MCF 10A (cell line): ENCODE measurements at regions not wholly inside any gene's neighbourhood (a gene's known extent, or its start where the extent isn't known, plus 50 kb on each side); places are given as distances from the start of the nearest gene placed in this dataset.

Experiments
- BruUV-seq: library from RNA; stranded (reverse); fragments of 400-500 nt; replicated peaks from 2 replicates; lab custom pipeline; 2021; lab: Mats Ljungman, UMichigan
- CTCF ChIA-PET: fragments of 300-600 bp; sonication (Branson Sonifier 250); formaldehyde crosslinking; extraction: SDS; loops from one replicate; lab custom pipeline; 2021; ENCODE audit warnings: antibody characterized with exemption, inconsistent platforms; lab: Yijun Ruan, JAX
- POLR2A ChIA-PET: fragments of 300-600, 350-650 bp; sonication (Branson Sonifier 250); formaldehyde crosslinking; extraction: SDS; loops from one replicate; lab custom pipeline; 2020; ENCODE audit warnings: antibody characterized with exemption, inconsistent platforms; lab: Yijun Ruan, JAX
- DNase-seq: peaks from one replicate; pipeline ENCODE4 v3.0.0-alpha.2; 2018; ENCODE audit not compliant: unreplicated experiment
- H3K27ac Mint-ChIP-seq: one replicate; pipeline ENCODE4 v1.8.0; 2022; ENCODE audit warnings: mild to moderate bottlenecking, low read depth, mixed read lengths; ENCODE audit not compliant: unreplicated experiment
- H3K27me3 Mint-ChIP-seq: one replicate; pipeline ENCODE4 v1.8.0; 2022; ENCODE audit warnings: mixed read lengths; ENCODE audit not compliant: insufficient read depth, unreplicated experiment
- H3K36me3 Mint-ChIP-seq: one replicate; pipeline ENCODE4 v1.8.0; 2022; ENCODE audit warnings: mild to moderate bottlenecking, moderate library complexity, mixed read lengths; ENCODE audit not compliant: insufficient read depth, unreplicated experiment
- H3K4me1 Mint-ChIP-seq: one replicate; pipeline ENCODE4 v1.8.0; 2022; ENCODE audit warnings: mixed read lengths; ENCODE audit not compliant: insufficient read depth, unreplicated experiment
- H3K4me3 Mint-ChIP-seq: one replicate; pipeline ENCODE4 v1.8.0; 2022; ENCODE audit warnings: mild to moderate bottlenecking, moderate library complexity, mixed read lengths; ENCODE audit not compliant: unreplicated experiment
- H3K9me3 Mint-ChIP-seq: one replicate; pipeline ENCODE4 v1.8.0; 2022; ENCODE audit warnings: mixed read lengths; ENCODE audit not compliant: unreplicated experiment
- intact Hi-C: fragments of 100-400 bp; cut with micrococcal nuclease; formaldehyde crosslinking; loops from 2 replicates; pipeline ENCODE4 v1.14.1; 2022
- TF ChIP-seq, protein P1 (sequence below): fragments of 200-600 bp; IDR thresholded peaks from one replicate; pipeline ENCODE4 v1.8.0; 2022; ENCODE audit warnings: antibody characterized with exemption, mild to moderate bottlenecking; ENCODE audit not compliant: unreplicated experiment

DNA sequence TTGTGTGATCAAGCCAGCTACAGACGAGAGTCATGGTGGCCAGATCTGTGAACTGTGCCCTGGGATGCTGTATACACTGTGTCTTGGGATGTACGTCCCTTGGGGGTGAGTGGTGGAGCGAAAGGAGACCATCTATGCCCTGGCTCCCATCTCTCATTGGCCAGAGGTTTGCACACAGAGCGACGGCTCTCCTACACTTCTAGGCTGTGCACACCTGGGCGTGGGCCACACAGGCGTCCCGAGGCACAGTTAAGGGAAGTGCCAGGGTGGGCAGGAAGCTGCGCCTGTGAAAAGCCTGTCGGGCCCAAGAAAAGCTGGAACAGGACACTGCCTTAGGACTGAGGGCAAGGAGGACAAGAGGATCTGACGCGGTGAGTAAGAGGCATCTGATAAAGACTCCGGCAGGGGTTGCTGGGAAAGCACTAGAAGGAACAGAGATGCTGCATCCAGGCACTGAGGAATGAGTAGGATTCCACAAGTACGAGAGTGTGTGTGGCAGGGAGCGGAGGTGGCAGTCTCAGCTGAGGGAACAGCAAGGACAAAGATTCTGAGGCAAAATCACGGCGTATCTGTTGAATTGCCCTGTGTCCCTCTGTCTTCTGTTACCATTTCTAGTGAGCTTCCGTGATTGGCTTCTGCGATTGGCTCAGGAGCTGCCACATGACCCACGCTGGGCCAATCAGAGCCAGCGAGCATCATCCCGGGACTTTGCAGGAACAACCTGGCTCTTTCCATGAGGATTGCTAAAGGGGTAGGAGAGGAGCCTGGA is 67.9 kb upstream of the ZBTB40 start:
- Mint-ChIP-seq H3K4me1 (no peaks in the 10 kb centered on the region), H3K4me3 (no peak overlapping the region), H3K27me3 (peaks cover 62% of the 10 kb centered on the region), H3K27ac (no peak overlapping the region), H3K36me3 (no peaks in the 10 kb centered on the region), H3K9me3 (no peaks in the 10 kb centered on the region)
- POLR2A ChIA-PET: interaction anchor here (0.7 kb wide), 1 partner anchor 278 kb away, joined by 3 read pairs; no protein-coding TSS in a partner anchor
- DNase-seq: no peak
- intact Hi-C loops: no loop called here
- BruUV-seq: no TSS peak
- CTCF ChIA-PET: interaction anchor here (1.2 kb wide), 1 partner anchor 12 kb away, joined by 3 read pairs; no protein-coding TSS in a partner anchor
- TF ChIP-seq, protein P1, sequence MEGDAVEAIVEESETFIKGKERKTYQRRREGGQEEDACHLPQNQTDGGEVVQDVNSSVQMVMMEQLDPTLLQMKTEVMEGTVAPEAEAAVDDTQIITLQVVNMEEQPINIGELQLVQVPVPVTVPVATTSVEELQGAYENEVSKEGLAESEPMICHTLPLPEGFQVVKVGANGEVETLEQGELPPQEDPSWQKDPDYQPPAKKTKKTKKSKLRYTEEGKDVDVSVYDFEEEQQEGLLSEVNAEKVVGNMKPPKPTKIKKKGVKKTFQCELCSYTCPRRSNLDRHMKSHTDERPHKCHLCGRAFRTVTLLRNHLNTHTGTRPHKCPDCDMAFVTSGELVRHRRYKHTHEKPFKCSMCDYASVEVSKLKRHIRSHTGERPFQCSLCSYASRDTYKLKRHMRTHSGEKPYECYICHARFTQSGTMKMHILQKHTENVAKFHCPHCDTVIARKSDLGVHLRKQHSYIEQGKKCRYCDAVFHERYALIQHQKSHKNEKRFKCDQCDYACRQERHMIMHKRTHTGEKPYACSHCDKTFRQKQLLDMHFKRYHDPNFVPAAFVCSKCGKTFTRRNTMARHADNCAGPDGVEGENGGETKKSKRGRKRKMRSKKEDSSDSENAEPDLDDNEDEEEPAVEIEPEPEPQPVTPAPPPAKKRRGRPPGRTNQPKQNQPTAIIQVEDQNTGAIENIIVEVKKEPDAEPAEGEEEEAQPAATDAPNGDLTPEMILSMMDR: no peak

DNA sequence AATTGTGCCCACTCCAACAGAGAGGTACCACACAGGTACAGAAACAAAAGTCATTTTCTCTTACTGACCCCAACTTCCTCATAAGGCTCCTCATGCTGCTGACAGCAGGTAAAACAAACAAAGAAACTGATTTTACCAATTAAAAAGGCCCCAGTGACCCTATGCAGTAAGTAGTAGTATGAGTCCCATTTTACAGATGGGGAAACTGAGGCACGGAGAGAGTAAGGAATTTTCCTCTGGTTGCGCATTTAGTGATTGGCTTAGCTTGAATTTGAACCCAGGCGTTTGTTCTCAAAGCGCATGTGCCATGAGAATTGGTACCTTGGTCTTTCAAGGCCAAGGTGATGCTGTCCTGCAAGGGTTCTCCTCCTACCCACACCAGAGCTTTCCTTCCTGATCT is 66.1 kb upstream of the ZBTB40 start:
- ChIA-PET CTCF (no interaction called here), POLR2A (no interaction called here)
- no peaks in the 10 kb centered on the region for H3K4me1 Mint-ChIP-seq
- H3K27ac Mint-ChIP-seq: no peak overlapping the region
- H3K27me3 Mint-ChIP-seq: peaks cover 64% of the 10 kb centered on the region
- TF ChIP-seq, protein P1: no peak
- no peak overlapping the region for H3K4me3 Mint-ChIP-seq
- DNase-seq: no peak
- intact Hi-C loops: no loop called here
- H3K9me3 Mint-ChIP-seq: no peaks in the 10 kb centered on the region
- no TSS peak for BruUV-seq
- H3K36me3 Mint-ChIP-seq: no peaks in the 10 kb centered on the region

DNA sequence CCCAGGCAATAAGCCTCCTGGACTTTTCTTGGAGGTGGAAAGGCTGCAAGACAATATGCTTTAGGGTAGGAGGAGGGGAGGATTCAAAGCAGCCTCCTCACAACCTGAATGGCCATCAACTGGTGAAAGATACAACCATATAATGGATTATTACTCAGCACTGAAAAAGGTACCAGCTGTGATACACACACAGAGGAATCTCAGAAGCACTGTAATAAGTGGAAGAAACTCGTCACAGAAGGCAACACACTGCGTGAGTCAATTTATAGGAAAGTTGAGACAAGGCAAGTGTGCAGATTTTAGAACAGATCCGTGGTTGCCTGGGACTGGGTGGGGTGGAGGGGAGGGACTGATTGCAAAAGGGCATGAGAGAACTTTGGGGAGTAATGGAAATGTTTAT is 64.9 kb upstream of the ZBTB40 start:
- no peak overlapping the region for H3K4me3 Mint-ChIP-seq
- H3K27me3 Mint-ChIP-seq: peaks cover 64% of the 10 kb centered on the region
- intact Hi-C loops: no loop called here

More for the DNA sequence above, 64.9 kb upstream of the ZBTB40 start:
- no peak overlapping the region for H3K27ac Mint-ChIP-seq
- no peak for DNase-seq
- no peaks in the 10 kb centered on the region for H3K4me1 Mint-ChIP-seq
- ChIA-PET CTCF (interaction anchor here (0.9 to 1.1 kb wide), 2 partner anchors 30 to 34 kb away, joined by 3 to 4 read pairs; no protein-coding TSS in a partner anchor), POLR2A (interaction anchor here (0.8 kb wide), 1 partner anchor 11 kb away, joined by 4 read pairs; no protein-coding TSS in a partner anchor)
- no peaks in the 10 kb centered on the region for H3K9me3 Mint-ChIP-seq
- TF ChIP-seq, protein P1: no peak
- H3K36me3 Mint-ChIP-seq: no peaks in the 10 kb centered on the region
- no TSS peak for BruUV-seq
